COLO668 (cell line): ENCODE measurements at regions not wholly inside any gene's neighbourhood (a gene's known extent, or its start where the extent isn't known, plus 50 kb on each side); places are given as distances from the start of the nearest gene placed in this dataset.
A peak's percentile ranks its signal among the peaks of the same experiment; 100 is the strongest.

Experiments
- DNase-seq: peaks from one replicate; lab custom pipeline; 2025; ENCODE audit not compliant: unreplicated experiment; lab: John Stamatoyannopoulos, UW

DNA sequence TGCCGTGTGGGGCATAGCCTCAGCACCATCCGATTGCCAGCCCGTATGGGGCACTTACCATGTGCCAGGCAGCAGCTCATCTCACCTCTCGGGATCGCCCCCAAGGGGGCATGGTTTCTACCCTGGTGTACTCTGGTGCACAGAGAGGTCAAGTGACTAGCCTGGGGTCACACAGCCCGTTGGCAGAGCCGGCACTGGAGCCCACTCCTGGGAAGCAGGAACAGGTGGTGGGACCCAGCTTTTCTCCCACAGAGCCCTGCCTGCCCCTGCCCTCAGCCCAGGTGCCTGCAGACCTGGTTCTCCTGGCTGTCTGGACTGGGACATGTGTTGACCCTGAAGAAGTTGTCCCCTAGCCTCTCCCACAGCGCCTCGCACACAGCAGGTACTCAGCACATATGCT, 141.8 kb upstream of the CIBAR2 start:
- no peak for DNase-seq

DNA sequence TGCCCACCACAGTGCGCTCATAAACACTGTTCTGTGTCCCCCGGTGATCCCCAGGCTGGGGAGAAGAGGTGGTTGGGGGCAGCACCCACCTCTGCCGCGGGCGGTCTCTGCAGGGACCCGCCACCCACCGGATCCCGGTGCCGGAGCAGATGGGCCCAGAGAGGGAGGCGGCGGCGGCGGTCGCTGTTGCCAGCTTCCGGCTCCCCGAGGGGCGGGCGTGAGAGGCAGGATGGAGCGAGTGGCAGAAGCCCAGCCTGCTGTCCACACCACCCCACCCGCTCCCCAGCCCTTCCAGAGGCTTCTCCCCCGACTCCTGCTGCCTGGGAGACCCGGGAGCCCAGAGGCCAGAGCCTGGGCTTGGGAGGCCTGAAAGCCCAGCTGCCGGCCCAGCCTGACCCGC, 142.6 kb upstream of the CIBAR2 start:
- no peak for DNase-seq

- DNase-seq: no peak
These were observed 143.5 kb upstream of the CIBAR2 start for GRCh38 chr16:85255777-85256176.

DNA sequence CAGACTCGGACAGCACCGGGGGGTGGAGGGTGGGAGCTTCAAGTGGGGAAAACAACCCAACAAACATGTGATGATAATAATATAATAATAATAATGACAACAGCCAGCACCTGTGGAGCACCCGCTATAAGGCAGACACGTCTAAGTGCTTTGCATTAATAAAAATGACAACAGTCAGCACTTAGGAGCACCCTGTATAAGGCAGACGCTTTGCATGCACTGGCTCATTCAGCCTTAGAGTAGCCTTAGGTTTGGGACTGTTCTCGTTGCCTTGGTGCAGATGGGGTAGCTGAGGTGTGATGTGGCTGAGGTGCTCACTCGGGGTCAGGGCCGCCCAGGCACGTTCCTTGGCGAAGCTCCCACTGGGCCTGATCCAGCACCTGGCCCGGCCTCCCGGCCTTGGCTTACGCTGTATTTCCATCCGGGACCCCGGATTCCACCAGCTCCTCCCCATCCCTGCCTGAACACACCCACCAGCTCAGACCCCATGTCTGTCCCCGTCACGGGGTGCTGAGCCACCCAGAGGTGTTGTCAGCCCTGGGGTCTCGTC, 144.0 kb upstream of the CIBAR2 start:
- no peak for DNase-seq

DNA sequence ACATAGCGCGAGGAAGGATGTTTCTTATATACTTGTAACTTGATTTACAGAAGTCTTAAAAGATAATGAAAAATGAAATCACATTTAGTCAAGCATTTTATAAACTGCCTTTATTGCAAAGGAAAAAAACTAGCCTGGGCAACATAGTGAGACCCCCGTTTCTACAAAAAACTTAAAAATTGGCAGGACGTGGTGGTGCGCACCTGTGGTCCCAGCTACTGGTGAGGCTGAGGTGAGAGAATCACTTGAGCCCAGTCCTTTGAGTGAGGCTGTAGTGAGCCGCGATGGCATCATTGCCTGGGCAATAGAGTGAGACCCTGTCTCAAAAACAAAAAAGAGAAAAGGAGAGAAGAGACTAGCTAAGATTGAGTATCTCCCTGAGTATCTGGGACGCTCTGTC, 145.2 kb upstream of the CIBAR2 start:
- no peak for DNase-seq

DNA sequence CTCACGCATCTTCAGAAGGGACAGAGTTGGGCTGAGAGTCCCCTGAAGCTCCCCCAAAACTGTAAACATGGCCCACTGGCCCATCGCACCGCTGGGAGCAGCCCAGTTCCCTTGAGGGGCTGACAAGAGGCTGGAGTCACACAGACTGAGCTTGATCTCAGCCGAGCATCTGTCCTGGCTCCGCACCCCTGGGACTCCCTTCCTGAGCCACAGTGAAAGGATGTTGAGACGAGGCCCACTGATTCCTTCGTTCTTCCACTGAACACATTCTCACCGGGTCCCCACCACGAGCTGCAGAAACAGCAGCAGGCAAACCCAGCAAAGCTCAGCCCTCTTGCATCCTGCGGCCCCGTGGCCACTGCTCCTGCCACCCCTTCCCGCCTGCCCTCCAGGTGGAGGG, 145.9 kb upstream of the CIBAR2 start:
- DNase-seq: no peak

DNA sequence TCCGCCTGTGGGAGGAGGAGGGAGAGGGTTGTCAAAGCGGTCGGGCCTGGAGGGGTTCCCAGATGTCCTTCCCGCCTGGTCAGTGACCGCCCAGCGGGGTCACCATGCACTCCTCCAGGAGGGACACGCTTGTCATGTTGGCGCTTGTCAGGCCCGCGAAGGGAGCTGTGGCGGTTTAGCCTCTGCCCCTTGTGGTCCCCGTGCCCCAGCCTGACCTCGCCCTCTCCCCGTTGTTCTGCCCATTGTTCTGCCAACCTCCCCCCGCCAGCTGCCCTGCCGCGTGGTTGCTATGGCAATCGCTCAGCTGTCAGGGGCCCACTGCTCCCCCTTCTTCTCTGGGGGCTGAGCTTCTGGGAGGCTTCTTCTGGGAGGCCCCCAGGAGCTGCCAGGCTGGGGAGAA, 146.4 kb upstream of the CIBAR2 start:
- DNase-seq: peak; percentile 11

DNA sequence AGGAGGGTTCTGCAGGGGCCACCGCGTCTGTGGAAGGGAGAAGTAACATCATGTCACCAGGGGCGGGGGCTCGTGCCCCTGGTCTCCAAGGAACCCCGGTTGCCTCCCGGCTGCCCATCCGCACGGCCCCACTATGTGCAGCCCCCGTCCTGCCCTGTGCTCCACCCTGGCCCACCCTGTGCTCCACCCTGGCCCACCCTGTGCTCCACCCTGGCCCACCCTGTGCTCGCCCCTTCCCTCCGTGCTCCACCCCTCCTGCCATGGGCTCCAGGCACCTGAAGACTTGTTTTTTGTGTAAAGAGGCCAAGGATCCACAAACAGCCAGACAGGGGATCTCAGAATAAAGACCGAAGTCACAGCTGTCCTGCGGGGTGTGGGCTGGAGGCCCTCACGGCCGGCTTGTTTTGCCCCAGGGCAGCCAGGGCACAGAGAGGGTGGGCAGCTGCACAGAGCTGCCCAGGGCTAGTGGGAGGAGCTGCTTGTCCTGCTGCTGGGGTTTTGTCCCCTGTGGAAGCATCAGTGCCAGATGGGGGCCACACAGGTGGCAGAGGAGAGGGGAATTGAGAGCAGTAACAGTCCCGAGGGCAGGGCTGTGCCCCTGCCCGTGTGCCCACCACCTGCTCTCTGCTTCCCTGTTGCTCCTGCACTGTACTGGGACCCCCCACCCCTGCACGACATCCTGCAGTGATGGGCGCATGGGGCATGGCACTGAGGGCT, 147.0 kb upstream of the CIBAR2 start:
- no peak for DNase-seq

GRCh38 chr16:85259832-85260167, 147.5 kb upstream of the CIBAR2 start:
- DNase-seq: no peak

- DNase-seq: no peak
These were observed 148.9 kb upstream of the CIBAR2 start for GRCh38 chr16:85261204-85261603.

- DNase-seq: no peak
These were observed 149.6 kb upstream of the CIBAR2 start for GRCh38 chr16:85261657-85262557.

- DNase-seq: no peak
These were observed 150.4 kb upstream of the CIBAR2 start for GRCh38 chr16:85262558-85263238.

DNA sequence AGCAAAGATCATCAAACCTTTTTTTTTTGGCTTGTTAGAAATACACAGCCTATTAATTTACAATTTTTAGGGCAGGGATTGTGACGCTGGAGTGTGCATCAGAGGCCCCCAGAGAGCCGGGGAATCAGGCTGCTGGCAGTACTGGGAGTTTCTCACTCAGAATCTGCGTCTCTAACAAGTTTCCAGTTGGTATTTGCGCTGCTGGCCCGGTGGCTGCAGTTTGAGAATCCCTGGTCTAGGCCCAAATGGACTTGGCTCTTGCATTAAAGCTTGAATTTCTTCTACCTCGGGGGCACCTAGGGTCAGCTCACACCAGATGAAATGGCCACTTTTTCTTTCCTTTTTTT, 150.9 kb upstream of the CIBAR2 start:
- no peak for DNase-seq

GRCh38 chr16:85264752-85265151, 152.5 kb upstream of the CIBAR2 start:
- no peak for DNase-seq

- DNase-seq: no peak
These were observed 153.0 kb upstream of the CIBAR2 start for GRCh38 chr16:85265161-85265784.

DNA sequence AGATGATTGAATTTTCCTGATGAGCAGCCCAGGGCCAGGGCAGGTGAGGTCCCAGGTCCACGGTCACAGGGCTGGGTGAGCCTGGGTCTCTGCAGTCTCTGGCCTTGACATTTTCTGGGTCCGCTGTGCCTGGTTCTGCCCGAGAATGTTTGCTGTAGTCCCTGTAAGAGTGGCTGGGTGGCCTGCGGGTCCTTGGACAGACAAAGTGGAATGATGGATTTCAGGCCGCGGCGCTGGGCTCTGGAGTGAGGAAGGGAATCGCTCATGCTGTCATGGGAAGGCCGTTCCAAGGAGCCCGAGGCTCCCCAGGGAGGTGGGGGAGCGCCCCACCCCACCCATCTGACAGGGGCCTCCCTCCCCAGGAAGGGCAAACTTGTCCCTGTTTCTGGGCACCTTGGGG, 153.5 kb upstream of the CIBAR2 start:
- DNase-seq: no peak

DNA sequence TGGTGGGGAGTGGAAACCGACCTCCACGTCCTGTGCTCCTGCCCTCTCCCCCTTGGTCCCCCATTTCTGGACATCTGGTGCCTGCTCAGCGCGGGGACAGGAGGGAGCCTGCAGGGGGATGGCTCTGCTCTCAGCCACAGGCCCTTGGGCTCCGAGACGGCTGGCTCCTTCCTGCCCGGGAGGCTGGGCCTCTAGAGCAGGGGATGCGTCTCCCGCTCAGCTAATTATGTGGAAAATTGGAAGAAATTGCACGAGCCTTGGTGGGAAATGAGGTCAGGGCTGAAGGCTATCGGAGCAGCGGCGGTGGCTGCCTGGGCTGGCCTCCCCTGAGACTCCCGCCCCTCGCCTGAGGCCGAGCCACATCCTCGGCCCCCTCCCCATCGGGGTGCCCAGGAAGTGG, 154.6 kb upstream of the CIBAR2 start:
- DNase-seq: no peak

- DNase-seq: no peak
These were observed 155.2 kb upstream of the CIBAR2 start for GRCh38 chr16:85267414-85267945.

GRCh38 chr16:85269165-85269564, 156.9 kb upstream of the CIBAR2 start:
- no peak for DNase-seq

DNA sequence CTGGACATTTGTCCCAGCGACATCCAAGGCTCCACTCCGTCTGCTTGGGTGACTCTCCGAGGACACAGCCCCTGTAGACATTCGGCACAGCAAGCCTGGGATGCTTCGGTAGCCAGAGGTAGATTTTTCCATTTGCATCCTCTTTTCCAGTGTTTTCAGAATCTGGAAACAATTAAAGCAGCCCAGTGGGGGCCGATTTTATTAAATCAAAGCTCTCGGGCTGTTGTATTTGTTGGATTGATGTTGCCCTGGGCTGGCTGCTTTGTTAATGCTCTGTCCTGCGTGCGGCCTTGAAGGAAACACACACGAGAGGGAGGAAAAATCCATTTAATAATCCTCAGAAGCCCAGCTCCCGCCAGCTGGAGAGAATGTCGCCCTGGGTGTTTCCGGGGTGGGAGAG, 158.1 kb upstream of the CIBAR2 start:
- no peak for DNase-seq

DNA sequence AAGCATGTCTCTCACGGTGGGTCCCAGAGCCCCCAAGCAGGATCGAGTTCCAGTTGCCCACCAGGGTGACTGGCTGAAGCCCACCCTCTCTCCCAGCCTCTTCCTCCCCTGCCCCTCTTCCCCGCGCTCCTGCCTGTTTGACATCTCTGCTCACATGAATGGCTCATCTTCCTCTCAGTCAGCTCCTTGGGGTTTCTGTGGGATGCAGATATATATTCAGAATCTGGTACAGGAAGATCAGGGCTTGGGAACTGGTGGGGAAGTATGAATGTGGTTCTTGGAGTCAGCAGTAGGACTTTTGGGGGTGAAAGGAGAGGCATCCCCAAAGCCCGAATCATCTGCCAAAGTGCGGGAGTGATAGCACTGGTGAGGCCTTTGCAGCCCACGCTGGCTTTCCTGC, 158.9 kb upstream of the CIBAR2 start:
- no peak for DNase-seq
